GM23338 (cell line): ENCODE measurements at regions not wholly inside any gene's neighbourhood (a gene's known extent, or its start where the extent isn't known, plus 50 kb on each side); places are given as distances from the start of the nearest gene placed in this dataset.
A peak's percentile ranks its signal among the peaks of the same experiment; 100 is the strongest.

ENCODE experiments used
- ATAC-seq: fragments of 200-7000 bp; cut with Tn5 transposase; 3 replicates; pipeline ENCODE4 v1.9.1; 2020
- DNase-seq: peaks from one replicate; pipeline ENCODE4 v3.0.0-alpha.2; 2015; ENCODE audit warnings: low spot score
- H2AFZ ChIP-seq: fragments of 200-600 bp; sonication (generic); 2 replicates; pipeline ENCODE4 v1.8.0; 2016; ENCODE audit warnings: antibody characterized with exemption, mild to moderate bottlenecking, moderate library complexity
- H3F3A ChIP-seq: fragments of 200-600 bp; sonication (generic); replicated peaks from 2 replicates; pipeline ENCODE4 v1.8.0; 2017; ENCODE audit warnings: antibody characterized with exemption, mixed run types, low read depth
- H3K27ac ChIP-seq: fragments of 200-600 bp; sonication (generic); 2 replicates; pipeline ENCODE4 v1.6.1; 2016; ENCODE audit warnings: low read depth
- H3K27me3 ChIP-seq: fragments of 200-600 bp; sonication (generic); 2 replicates; pipeline ENCODE4 v1.8.0; 2016; ENCODE audit warnings: mild to moderate bottlenecking, mixed run types, moderate library complexity; ENCODE audit not compliant: insufficient read depth
- H3K36me3 ChIP-seq: fragments of 200-600 bp; sonication (generic); 2 replicates; pipeline ENCODE4 v1.8.0; 2016; ENCODE audit warnings: mild to moderate bottlenecking; ENCODE audit not compliant: insufficient read depth
- H3K4me1 ChIP-seq: fragments of 200-600 bp; sonication (generic); 2 replicates; pipeline ENCODE4 v1.8.0; 2016; ENCODE audit warnings: mild to moderate bottlenecking, moderate library complexity; ENCODE audit not compliant: insufficient read depth
- H3K4me2 ChIP-seq: fragments of 200-600 bp; sonication (generic); 2 replicates; pipeline ENCODE4 v1.7.1; 2017; ENCODE audit warnings: mixed run types
- H3K4me3 ChIP-seq: fragments of 200-600 bp; sonication (generic); 2 replicates; pipeline ENCODE4 v1.6.1; 2016; ENCODE audit warnings: mixed run types
- H3K79me2 ChIP-seq: fragments of 200-600 bp; sonication (generic); replicated peaks from 2 replicates; pipeline ENCODE4 v1.8.0; 2017; ENCODE audit warnings: mild to moderate bottlenecking; ENCODE audit not compliant: insufficient read depth
- H3K9me2 ChIP-seq: fragments of 200-600 bp; sonication (generic); 2 replicates; pipeline ENCODE4 v1.8.0; 2017; ENCODE audit not compliant: insufficient read depth
- H4K20me1 ChIP-seq: fragments of 200-600 bp; sonication (generic); replicated peaks from 2 replicates; pipeline ENCODE4 v1.8.0; 2017; ENCODE audit warnings: mild to moderate bottlenecking; ENCODE audit not compliant: insufficient read depth
- H3K27ac Mint-ChIP-seq: 2 replicates; pipeline ENCODE4 v1.8.0; 2020; ENCODE audit warnings: inconsistent platforms, mild to moderate bottlenecking, moderate library complexity, mixed read lengths
- H3K27me3 Mint-ChIP-seq: 3 replicates; pipeline ENCODE4 v1.8.0; 2022; ENCODE audit warnings: low read depth, mild to moderate bottlenecking, moderate library complexity, mixed read lengths, inconsistent platforms; ENCODE audit not compliant: insufficient read depth, poor library complexity
- H3K36me3 Mint-ChIP-seq: 3 replicates; pipeline ENCODE4 v1.8.0; 2021; ENCODE audit warnings: low read depth, mild to moderate bottlenecking, inconsistent platforms, moderate library complexity, mixed read lengths
- H3K4me1 Mint-ChIP-seq: 3 replicates; pipeline ENCODE4 v1.8.0; 2020; ENCODE audit warnings: mild to moderate bottlenecking, inconsistent platforms, mixed read lengths
- H3K4me3 Mint-ChIP-seq: 3 replicates; pipeline ENCODE4 v1.8.0; 2021; ENCODE audit warnings: moderate library complexity, mild to moderate bottlenecking, inconsistent platforms, mixed read lengths
- H3K9me3 Mint-ChIP-seq: 3 replicates; pipeline ENCODE4 v1.8.0; 2020; ENCODE audit warnings: moderate library complexity, mild to moderate bottlenecking, inconsistent platforms, mixed read lengths
- CREB1 ChIP-seq: fragments of 250-450 bp; sonication (Bioruptor Pico); IDR thresholded peaks from 2 replicates; pipeline ENCODE4 v1.5.0; 2020; ENCODE audit warnings: low read depth, mild to moderate bottlenecking, moderate library complexity
- EZH2 ChIP-seq: fragments of 200-600 bp; sonication (generic); IDR thresholded peaks from one replicate; pipeline ENCODE4 v1.8.0; 2017; ENCODE audit warnings: antibody characterized with exemption, mild to moderate bottlenecking, low read depth; ENCODE audit not compliant: unreplicated experiment
- EZH2phosphoT487 ChIP-seq: fragments of 200-600 bp; sonication (generic); IDR thresholded peaks from one replicate; pipeline ENCODE4 v1.8.1; 2018; ENCODE audit warnings: antibody characterized with exemption; ENCODE audit not compliant: unreplicated experiment
- JUNB ChIP-seq: IDR thresholded peaks from one replicate; pipeline ENCODE4 v1.6.1; 2016; ENCODE audit warnings: antibody characterized with exemption; ENCODE audit not compliant: unreplicated experiment
- NANOG ChIP-seq: IDR thresholded peaks from 2 replicates; pipeline ENCODE4 v1.6.1; 2016; ENCODE audit warnings: antibody characterized with exemption, borderline replicate concordance
- POLR2AphosphoS5 ChIP-seq: IDR thresholded peaks from 2 replicates; pipeline ENCODE4 v1.6.1; 2016; ENCODE audit warnings: antibody characterized with exemption, low read depth
- STAT1 ChIP-seq: IDR thresholded peaks from one replicate; pipeline ENCODE4 v1.6.1; 2016; ENCODE audit warnings: antibody characterized with exemption; ENCODE audit not compliant: unreplicated experiment
- ZNF114 ChIP-seq: fragments of 250-450 bp; sonication (Bioruptor Pico); IDR thresholded peaks from 2 replicates; pipeline ENCODE4 v1.5.0; 2020; ENCODE audit warnings: mild to moderate bottlenecking, moderate library complexity
- ZNF331 ChIP-seq: fragments of 250-450 bp; sonication (Bioruptor Pico); IDR thresholded peaks from 2 replicates; pipeline ENCODE4 v1.5.0; 2020; ENCODE audit warnings: low read depth, mild to moderate bottlenecking, moderate library complexity
- TF ChIP-seq, protein P1 (sequence below): fragments of 250-450 bp; sonication (Bioruptor Pico); IDR thresholded peaks from 2 replicates; pipeline ENCODE4 v1.5.0; 2020; ENCODE audit warnings: mild to moderate bottlenecking, moderate library complexity
- TF ChIP-seq, protein P2 (sequence below): IDR thresholded peaks from one replicate; pipeline ENCODE4 v1.6.1; 2018; ENCODE audit warnings: antibody characterized with exemption; ENCODE audit not compliant: unreplicated experiment
- TF ChIP-seq, protein P3 (sequence below): IDR thresholded peaks from 2 replicates; pipeline ENCODE4 v1.6.1; 2016; ENCODE audit warnings: antibody characterized with exemption
- TF ChIP-seq, protein P4 (sequence below), 2 experiments: fragments of 200-600 bp in 1 of 2; sonication (generic) in 1 of 2; conservative IDR thresholded peaks; 2 replicates each; pipeline versions ENCODE4 v1.5.1 to v1.6.1; 2016 to 2017; ENCODE audit warnings: antibody characterized with exemption in 2 of 2, low read depth in 2 of 2, mild to moderate bottlenecking in 2 of 2, moderate library complexity in 1 of 2

DNA sequence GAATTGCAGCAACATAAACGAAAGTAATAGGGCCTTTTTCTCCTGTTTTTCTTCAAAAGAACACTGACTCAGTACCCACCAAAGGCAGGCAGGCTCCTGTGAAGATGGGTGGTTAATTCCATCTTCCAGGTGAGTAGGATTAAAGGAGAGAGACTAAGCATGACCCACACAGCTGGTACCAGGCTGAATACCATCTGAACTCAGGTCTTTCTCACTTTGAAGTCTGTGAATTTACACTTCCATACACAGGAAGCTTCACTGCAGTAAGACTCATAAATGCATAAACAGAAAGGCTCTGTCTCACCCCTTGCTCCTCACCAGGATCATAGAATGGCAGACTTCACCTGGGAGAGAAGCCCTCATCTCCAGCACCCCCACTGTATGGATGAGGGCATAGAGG lies 194.6 kb downstream of the KLF12 start:
- Histone ChIP-seq H2AFZ (no peak overlapping the region), H4K20me1 (no peaks in the 10 kb centered on the region), H3K9me2 (no peaks in the 10 kb centered on the region), H3K79me2 (no peaks in the 10 kb centered on the region), H3K36me3 (no peaks in the 10 kb centered on the region), H3F3A (no peaks in the 10 kb centered on the region), H3K4me3 (no peak overlapping the region), H3K4me2 (peak overlapping the region; percentile 15; the same call in 1 of the 2 replicates), H3K27me3 (no peaks in the 10 kb centered on the region), H3K27ac (no peak overlapping the region), H3K4me1 (peaks cover 28% of the 10 kb centered on the region)
- H3K27ac Mint-ChIP-seq, result no peak overlapping the region
- ATAC-seq (peak; percentile 20; the same call in 2 of the 3 replicates), DNase-seq (no peak)
- peaks cover 3% of the 10 kb centered on the region; the same call in 2 of the 3 replicates for H3K36me3 Mint-ChIP-seq
- H3K27me3 Mint-ChIP-seq, result no peaks in the 10 kb centered on the region
- TF ChIP-seq POLR2AphosphoS5, result no peak
- no peak for TF ChIP-seq EZH2phosphoT487
- TF ChIP-seq, protein P1, sequence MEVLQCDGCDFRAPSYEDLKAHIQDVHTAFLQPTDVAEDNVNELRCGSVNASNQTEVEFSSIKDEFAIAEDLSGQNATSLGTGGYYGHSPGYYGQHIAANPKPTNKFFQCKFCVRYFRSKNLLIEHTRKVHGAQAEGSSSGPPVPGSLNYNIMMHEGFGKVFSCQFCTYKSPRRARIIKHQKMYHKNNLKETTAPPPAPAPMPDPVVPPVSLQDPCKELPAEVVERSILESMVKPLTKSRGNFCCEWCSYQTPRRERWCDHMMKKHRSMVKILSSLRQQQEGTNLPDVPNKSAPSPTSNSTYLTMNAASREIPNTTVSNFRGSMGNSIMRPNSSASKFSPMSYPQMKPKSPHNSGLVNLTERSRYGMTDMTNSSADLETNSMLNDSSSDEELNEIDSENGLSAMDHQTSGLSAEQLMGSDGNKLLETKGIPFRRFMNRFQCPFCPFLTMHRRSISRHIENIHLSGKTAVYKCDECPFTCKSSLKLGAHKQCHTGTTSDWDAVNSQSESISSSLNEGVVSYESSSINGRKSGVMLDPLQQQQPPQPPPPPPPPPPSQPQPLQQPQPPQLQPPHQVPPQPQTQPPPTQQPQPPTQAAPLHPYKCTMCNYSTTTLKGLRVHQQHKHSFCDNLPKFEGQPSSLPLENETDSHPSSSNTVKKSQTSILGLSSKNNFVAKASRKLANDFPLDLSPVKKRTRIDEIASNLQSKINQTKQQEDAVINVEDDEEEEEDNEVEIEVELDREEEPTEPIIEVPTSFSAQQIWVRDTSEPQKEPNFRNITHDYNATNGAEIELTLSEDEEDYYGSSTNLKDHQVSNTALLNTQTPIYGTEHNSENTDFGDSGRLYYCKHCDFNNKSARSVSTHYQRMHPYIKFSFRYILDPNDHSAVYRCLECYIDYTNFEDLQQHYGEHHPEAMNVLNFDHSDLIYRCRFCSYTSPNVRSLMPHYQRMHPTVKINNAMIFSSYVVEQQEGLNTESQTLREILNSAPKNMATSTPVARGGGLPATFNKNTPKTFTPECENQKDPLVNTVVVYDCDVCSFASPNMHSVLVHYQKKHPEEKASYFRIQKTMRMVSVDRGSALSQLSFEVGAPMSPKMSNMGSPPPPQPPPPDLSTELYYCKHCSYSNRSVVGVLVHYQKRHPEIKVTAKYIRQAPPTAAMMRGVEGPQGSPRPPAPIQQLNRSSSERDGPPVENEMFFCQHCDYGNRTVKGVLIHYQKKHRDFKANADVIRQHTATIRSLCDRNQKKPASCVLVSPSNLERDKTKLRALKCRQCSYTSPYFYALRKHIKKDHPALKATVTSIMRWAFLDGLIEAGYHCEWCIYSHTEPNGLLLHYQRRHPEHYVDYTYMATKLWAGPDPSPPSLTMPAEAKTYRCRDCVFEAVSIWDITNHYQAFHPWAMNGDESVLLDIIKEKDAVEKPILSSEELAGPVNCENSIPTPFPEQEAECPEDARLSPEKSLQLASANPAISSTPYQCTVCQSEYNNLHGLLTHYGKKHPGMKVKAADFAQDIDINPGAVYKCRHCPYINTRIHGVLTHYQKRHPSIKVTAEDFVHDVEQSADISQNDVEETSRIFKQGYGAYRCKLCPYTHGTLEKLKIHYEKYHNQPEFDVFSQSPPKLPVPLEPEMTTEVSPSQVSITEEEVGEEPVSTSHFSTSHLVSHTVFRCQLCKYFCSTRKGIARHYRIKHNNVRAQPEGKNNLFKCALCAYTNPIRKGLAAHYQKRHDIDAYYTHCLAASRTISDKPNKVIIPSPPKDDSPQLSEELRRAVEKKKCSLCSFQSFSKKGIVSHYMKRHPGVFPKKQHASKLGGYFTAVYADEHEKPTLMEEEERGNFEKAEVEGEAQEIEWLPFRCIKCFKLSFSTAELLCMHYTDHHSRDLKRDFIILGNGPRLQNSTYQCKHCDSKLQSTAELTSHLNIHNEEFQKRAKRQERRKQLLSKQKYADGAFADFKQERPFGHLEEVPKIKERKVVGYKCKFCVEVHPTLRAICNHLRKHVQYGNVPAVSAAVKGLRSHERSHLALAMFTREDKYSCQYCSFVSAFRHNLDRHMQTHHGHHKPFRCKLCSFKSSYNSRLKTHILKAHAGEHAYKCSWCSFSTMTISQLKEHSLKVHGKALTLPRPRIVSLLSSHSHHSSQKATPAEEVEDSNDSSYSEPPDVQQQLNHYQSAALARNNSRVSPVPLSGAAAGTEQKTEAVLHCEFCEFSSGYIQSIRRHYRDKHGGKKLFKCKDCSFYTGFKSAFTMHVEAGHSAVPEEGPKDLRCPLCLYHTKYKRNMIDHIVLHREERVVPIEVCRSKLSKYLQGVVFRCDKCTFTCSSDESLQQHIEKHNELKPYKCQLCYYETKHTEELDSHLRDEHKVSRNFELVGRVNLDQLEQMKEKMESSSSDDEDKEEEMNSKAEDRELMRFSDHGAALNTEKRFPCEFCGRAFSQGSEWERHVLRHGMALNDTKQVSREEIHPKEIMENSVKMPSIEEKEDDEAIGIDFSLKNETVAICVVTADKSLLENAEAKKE (CRISPR knock-in tag), result no peak
- TF ChIP-seq, protein P2, sequence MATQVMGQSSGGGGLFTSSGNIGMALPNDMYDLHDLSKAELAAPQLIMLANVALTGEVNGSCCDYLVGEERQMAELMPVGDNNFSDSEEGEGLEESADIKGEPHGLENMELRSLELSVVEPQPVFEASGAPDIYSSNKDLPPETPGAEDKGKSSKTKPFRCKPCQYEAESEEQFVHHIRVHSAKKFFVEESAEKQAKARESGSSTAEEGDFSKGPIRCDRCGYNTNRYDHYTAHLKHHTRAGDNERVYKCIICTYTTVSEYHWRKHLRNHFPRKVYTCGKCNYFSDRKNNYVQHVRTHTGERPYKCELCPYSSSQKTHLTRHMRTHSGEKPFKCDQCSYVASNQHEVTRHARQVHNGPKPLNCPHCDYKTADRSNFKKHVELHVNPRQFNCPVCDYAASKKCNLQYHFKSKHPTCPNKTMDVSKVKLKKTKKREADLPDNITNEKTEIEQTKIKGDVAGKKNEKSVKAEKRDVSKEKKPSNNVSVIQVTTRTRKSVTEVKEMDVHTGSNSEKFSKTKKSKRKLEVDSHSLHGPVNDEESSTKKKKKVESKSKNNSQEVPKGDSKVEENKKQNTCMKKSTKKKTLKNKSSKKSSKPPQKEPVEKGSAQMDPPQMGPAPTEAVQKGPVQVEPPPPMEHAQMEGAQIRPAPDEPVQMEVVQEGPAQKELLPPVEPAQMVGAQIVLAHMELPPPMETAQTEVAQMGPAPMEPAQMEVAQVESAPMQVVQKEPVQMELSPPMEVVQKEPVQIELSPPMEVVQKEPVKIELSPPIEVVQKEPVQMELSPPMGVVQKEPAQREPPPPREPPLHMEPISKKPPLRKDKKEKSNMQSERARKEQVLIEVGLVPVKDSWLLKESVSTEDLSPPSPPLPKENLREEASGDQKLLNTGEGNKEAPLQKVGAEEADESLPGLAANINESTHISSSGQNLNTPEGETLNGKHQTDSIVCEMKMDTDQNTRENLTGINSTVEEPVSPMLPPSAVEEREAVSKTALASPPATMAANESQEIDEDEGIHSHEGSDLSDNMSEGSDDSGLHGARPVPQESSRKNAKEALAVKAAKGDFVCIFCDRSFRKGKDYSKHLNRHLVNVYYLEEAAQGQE, result no peak
- TF ChIP-seq CREB1 (CRISPR knock-in tag), result no peak
- TF ChIP-seq JUNB, result no peak
- TF ChIP-seq EZH2, result no peak
- TF ChIP-seq NANOG, result no peak
- TF ChIP-seq ZNF114 (CRISPR knock-in tag), result no peak
- no peak for TF ChIP-seq ZNF331 (CRISPR knock-in tag)
- TF ChIP-seq STAT1, result no peak
- TF ChIP-seq, protein P3, sequence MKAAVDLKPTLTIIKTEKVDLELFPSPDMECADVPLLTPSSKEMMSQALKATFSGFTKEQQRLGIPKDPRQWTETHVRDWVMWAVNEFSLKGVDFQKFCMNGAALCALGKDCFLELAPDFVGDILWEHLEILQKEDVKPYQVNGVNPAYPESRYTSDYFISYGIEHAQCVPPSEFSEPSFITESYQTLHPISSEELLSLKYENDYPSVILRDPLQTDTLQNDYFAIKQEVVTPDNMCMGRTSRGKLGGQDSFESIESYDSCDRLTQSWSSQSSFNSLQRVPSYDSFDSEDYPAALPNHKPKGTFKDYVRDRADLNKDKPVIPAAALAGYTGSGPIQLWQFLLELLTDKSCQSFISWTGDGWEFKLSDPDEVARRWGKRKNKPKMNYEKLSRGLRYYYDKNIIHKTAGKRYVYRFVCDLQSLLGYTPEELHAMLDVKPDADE, result no peak
- TF ChIP-seq, protein P4, sequence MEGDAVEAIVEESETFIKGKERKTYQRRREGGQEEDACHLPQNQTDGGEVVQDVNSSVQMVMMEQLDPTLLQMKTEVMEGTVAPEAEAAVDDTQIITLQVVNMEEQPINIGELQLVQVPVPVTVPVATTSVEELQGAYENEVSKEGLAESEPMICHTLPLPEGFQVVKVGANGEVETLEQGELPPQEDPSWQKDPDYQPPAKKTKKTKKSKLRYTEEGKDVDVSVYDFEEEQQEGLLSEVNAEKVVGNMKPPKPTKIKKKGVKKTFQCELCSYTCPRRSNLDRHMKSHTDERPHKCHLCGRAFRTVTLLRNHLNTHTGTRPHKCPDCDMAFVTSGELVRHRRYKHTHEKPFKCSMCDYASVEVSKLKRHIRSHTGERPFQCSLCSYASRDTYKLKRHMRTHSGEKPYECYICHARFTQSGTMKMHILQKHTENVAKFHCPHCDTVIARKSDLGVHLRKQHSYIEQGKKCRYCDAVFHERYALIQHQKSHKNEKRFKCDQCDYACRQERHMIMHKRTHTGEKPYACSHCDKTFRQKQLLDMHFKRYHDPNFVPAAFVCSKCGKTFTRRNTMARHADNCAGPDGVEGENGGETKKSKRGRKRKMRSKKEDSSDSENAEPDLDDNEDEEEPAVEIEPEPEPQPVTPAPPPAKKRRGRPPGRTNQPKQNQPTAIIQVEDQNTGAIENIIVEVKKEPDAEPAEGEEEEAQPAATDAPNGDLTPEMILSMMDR (conservative IDR thresholded peaks at IDR 0.05; ENCODE audit: low read depth in 2 of 2), result no peak
- H3K4me3 Mint-ChIP-seq, result no peak overlapping the region
- peaks cover 46% of the 10 kb centered on the region for H3K4me1 Mint-ChIP-seq
- no peaks in the 10 kb centered on the region for H3K9me3 Mint-ChIP-seq
